ENCODE measurements at regions not wholly inside any gene's neighbourhood (a gene's known extent, or its start where the extent isn't known, plus 50 kb on each side); places are given as distances from the start of the nearest gene placed in this dataset.

GRCh38 chr20:53849471-53850059, 220.8 kb downstream of the BCAS1 start:
- no peaks in the 10 kb centered on the region for H3K27me3 ChIP-seq (ENCODE audit: control insufficient read depth, insufficient read depth, low read length)
- H3K9ac ChIP-seq (ENCODE audit: low read length) = no peak overlapping the region
- H3K36me3 ChIP-seq (ENCODE audit: control insufficient read depth, insufficient read depth, low read length) = no peaks in the 10 kb centered on the region
- no peak overlapping the region for H3K4me3 ChIP-seq (ENCODE audit: low read length)
- H3K9me3 ChIP-seq (ENCODE audit: control insufficient read depth, low read length) = no peaks in the 10 kb centered on the region
- no peaks in the 10 kb centered on the region for H3K4me1 ChIP-seq (ENCODE audit: control insufficient read depth, insufficient read depth, low read length)

DNA sequence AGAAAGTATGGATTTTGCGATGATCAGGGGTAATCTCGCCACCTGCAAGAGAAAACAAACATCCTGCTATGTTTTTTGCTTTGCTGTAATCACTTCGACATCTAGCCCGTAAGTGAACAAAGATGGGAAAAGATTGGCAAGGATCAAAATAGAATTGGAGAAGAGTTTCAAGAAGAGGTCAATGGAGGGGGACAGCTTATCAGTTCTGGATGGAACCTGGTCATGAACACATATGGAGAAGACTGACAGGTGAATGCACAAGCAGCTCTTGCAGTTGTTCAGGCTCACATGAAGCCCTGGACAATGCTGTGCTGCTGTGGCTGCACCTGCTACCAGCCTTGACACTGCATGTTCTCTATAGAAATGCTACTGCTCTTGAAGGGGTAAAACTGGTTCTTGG, 222.1 kb downstream of the BCAS1 start:
- Histone ChIP-seq H3K4me1 (ENCODE audit: control insufficient read depth, insufficient read depth, low read length) (no peaks in the 10 kb centered on the region), H3K4me3 (ENCODE audit: low read length) (no peak overlapping the region), H3K36me3 (ENCODE audit: control insufficient read depth, insufficient read depth, low read length) (no peaks in the 10 kb centered on the region), H3K27me3 (ENCODE audit: control insufficient read depth, insufficient read depth, low read length) (no peaks in the 10 kb centered on the region), H3K9me3 (ENCODE audit: control insufficient read depth, low read length) (no peaks in the 10 kb centered on the region), H3K9ac (ENCODE audit: low read length) (no peak overlapping the region)

DNA sequence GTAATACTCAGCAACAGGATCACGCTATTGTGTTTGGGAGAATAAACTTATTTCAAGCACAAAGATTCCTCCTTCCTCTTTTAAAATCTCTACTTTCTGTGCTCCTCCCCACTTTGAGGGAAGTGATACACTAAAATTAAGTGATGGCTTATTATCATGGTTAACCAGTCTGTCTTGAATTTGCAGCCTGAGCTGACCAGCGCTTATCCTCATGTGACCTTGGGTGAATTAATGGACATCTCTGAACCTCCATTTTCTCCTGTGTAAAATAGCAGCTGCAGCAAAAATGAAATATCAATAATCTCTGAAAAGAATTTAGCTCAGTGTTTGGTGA, 222.6 kb downstream of the BCAS1 start:
- Histone ChIP-seq H3K9ac (ENCODE audit: low read length) (no peak overlapping the region), H3K9me3 (ENCODE audit: control insufficient read depth, low read length) (no peaks in the 10 kb centered on the region), H3K4me3 (ENCODE audit: low read length) (no peak overlapping the region), H3K36me3 (ENCODE audit: control insufficient read depth, insufficient read depth, low read length) (no peaks in the 10 kb centered on the region), H3K4me1 (ENCODE audit: control insufficient read depth, insufficient read depth, low read length) (peaks cover under 1% of the 10 kb centered on the region), H3K27me3 (ENCODE audit: control insufficient read depth, insufficient read depth, low read length) (no peaks in the 10 kb centered on the region)

DNA sequence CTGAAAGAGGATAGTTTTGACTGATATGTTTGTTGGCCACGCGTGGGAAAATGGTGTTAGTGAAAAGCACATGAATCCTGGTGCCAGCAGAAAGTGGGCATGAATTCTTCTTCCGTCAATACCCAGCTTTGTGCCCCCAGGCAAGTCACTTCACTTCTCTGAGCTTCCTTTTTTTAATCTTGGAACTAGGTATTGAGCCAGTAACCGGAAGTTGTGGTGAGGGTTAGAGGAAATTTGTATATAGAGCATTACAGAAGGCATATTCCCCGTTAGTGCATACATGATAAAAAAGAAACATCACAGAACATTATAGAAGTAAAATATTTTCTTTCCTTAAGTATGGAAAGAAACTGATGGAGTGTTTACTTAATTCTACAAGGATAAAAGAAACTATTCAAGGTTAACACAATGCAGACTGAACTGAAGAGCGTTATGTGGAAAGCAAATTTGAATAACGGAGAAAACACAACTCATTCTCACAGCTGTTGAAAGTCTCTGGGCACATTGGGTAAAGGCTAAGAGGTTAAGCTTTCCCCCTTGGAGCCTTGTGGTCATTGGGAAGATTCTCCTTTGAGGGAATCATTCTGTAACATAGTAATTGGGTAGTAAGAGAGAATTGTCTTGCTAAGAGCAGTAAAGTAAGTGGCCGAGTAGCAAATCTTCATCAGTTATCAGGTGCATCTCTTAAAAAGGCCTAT, 223.1 kb downstream of the BCAS1 start:
- Histone ChIP-seq H3K9ac (ENCODE audit: low read length) (no peak overlapping the region), H3K4me3 (ENCODE audit: low read length) (no peak overlapping the region), H3K27me3 (ENCODE audit: control insufficient read depth, insufficient read depth, low read length) (no peaks in the 10 kb centered on the region), H3K36me3 (ENCODE audit: control insufficient read depth, insufficient read depth, low read length) (no peaks in the 10 kb centered on the region), H3K9me3 (ENCODE audit: control insufficient read depth, low read length) (no peaks in the 10 kb centered on the region), H3K4me1 (ENCODE audit: control insufficient read depth, insufficient read depth, low read length) (peaks cover 6% of the 10 kb centered on the region)

- Histone ChIP-seq H3K36me3 (ENCODE audit: control insufficient read depth, insufficient read depth, low read length) (no peaks in the 10 kb centered on the region), H3K9me3 (ENCODE audit: control insufficient read depth, low read length) (no peaks in the 10 kb centered on the region), H3K9ac (ENCODE audit: low read length) (no peak overlapping the region), H3K4me3 (ENCODE audit: low read length) (no peak overlapping the region), H3K27me3 (ENCODE audit: control insufficient read depth, insufficient read depth, low read length) (no peaks in the 10 kb centered on the region), H3K4me1 (ENCODE audit: control insufficient read depth, insufficient read depth, low read length) (peaks cover 8% of the 10 kb centered on the region)
These were observed 223.8 kb downstream of the BCAS1 start for GRCh38 chr20:53846640-53847039.

GRCh38 chr20:53845980-53846379, 224.4 kb downstream of the BCAS1 start:
- H3K9ac ChIP-seq (ENCODE audit: low read length) = no peak overlapping the region
- no peaks in the 10 kb centered on the region for H3K9me3 ChIP-seq (ENCODE audit: control insufficient read depth, low read length)
- no peaks in the 10 kb centered on the region for H3K27me3 ChIP-seq (ENCODE audit: control insufficient read depth, insufficient read depth, low read length)
- peaks cover 8% of the 10 kb centered on the region for H3K4me1 ChIP-seq (ENCODE audit: control insufficient read depth, insufficient read depth, low read length)
- no peak overlapping the region for H3K4me3 ChIP-seq (ENCODE audit: low read length)
- no peaks in the 10 kb centered on the region for H3K36me3 ChIP-seq (ENCODE audit: control insufficient read depth, insufficient read depth, low read length)

DNA sequence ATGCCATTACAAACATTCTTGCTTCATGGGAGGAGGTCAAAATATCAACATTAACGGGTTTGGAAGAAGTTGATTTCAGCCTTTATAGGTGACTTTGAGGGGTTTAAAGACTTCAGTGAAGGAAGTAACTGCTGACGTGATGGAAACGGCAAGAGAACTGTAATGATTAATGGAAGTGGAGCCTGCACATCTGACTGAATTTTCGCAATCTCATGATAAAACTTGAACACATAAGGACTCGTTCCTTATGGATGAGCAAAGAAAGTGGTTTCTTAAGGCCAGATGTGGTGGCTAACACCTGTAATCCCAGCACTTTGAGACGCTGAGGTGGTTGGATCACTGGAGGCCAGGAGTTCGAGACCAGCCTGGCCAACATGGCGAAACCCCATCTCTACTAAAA, 226.1 kb downstream of the BCAS1 start:
- Histone ChIP-seq H3K4me1 (ENCODE audit: control insufficient read depth, insufficient read depth, low read length) (peaks cover 15% of the 10 kb centered on the region), H3K27me3 (ENCODE audit: control insufficient read depth, insufficient read depth, low read length) (no peaks in the 10 kb centered on the region), H3K9me3 (ENCODE audit: control insufficient read depth, low read length) (no peaks in the 10 kb centered on the region), H3K4me3 (ENCODE audit: low read length) (no peak overlapping the region), H3K36me3 (ENCODE audit: control insufficient read depth, insufficient read depth, low read length) (no peaks in the 10 kb centered on the region), H3K9ac (ENCODE audit: low read length) (no peak overlapping the region)

GRCh38 chr20:53843645-53844044, 226.7 kb downstream of the BCAS1 start:
- Histone ChIP-seq H3K9me3 (ENCODE audit: control insufficient read depth, low read length) (no peaks in the 10 kb centered on the region), H3K9ac (ENCODE audit: low read length) (no peak overlapping the region), H3K36me3 (ENCODE audit: control insufficient read depth, insufficient read depth, low read length) (no peaks in the 10 kb centered on the region), H3K4me1 (ENCODE audit: control insufficient read depth, insufficient read depth, low read length) (peaks cover 17% of the 10 kb centered on the region), H3K4me3 (ENCODE audit: low read length) (no peak overlapping the region), H3K27me3 (ENCODE audit: control insufficient read depth, insufficient read depth, low read length) (no peaks in the 10 kb centered on the region)

DNA sequence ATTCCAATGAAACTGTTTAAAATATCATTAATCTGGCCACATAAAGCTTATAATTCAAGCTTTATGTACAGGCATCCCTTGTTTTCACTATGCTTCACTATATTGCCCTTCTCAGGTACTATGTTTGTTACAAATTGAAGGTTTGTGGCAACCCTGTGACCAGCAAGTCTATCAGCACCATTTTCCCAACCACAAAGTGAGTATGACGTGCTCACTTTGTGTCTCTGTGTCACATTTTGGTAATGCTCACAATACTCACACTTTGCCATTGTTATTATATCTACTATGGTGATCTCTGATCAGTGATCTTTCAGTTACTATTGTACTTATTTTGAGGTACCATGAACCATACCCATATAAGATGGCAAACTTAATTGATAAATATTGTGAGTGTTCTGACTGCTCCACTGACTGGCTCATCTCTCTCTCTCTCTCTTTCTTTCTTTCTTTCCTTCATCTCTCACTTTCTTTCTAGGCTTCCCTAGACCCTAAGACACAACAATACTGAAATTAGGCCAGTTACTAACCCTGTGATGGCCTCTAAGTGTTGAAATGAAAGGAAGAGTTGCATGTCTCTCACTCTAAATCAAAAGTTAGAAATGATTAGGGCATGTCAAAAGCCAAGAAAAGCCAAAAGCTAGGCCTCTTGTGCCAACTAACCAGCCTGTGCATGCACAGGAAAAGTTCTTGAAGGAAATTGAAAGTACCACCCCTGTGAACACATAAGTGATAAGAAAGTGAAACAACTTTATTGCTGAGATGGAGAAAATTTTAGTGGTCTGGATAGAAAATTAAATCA, 227.9 kb downstream of the BCAS1 start:
- peaks cover 20% of the 10 kb centered on the region for H3K4me1 ChIP-seq (ENCODE audit: control insufficient read depth, insufficient read depth, low read length)
- no peak overlapping the region for H3K9ac ChIP-seq (ENCODE audit: low read length)
- no peaks in the 10 kb centered on the region for H3K36me3 ChIP-seq (ENCODE audit: control insufficient read depth, insufficient read depth, low read length)
- no peaks in the 10 kb centered on the region for H3K27me3 ChIP-seq (ENCODE audit: control insufficient read depth, insufficient read depth, low read length)
- no peaks in the 10 kb centered on the region for H3K9me3 ChIP-seq (ENCODE audit: control insufficient read depth, low read length)
- H3K4me3 ChIP-seq (ENCODE audit: low read length) = no peak overlapping the region

GRCh38 chr20:53841741-53842140, 228.7 kb downstream of the BCAS1 start:
- H3K4me1 ChIP-seq (ENCODE audit: control insufficient read depth, insufficient read depth, low read length) = peaks cover 20% of the 10 kb centered on the region

DNA sequence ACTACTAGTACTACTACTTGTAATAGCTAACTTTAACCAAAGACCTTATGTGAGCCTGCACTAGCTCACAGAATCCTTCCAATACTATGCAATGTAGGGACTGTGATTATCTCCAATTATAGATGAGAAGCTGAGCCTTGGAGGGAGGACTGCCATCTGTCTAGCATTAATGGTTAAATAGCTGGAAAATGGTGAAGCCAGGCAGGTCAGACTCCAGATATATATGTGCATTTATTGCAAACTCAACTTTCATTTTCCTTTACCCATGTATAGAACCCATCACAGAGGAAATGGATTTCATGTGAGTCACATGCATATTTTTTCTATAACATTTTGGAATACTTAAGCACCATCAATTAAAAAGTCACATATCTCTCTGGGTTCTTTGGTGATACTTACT, 229.9 kb downstream of the BCAS1 start:
- no peaks in the 10 kb centered on the region for H3K9me3 ChIP-seq (ENCODE audit: control insufficient read depth, low read length)
- no peak overlapping the region for H3K9ac ChIP-seq (ENCODE audit: low read length)
- H3K27me3 ChIP-seq (ENCODE audit: control insufficient read depth, insufficient read depth, low read length) = no peaks in the 10 kb centered on the region
- H3K36me3 ChIP-seq (ENCODE audit: control insufficient read depth, insufficient read depth, low read length) = no peaks in the 10 kb centered on the region
- peaks cover 20% of the 10 kb centered on the region for H3K4me1 ChIP-seq (ENCODE audit: control insufficient read depth, insufficient read depth, low read length)
- H3K4me3 ChIP-seq (ENCODE audit: low read length) = no peak overlapping the region

More at GRCh38 chr20:53841741-53842140, 228.7 kb downstream of the BCAS1 start:
- no peaks in the 10 kb centered on the region for H3K36me3 ChIP-seq (ENCODE audit: control insufficient read depth, insufficient read depth, low read length)
- H3K9me3 ChIP-seq (ENCODE audit: control insufficient read depth, low read length) = no peaks in the 10 kb centered on the region
- H3K9ac ChIP-seq (ENCODE audit: low read length) = no peak overlapping the region
- H3K4me3 ChIP-seq (ENCODE audit: low read length) = no peak overlapping the region
- H3K27me3 ChIP-seq (ENCODE audit: control insufficient read depth, insufficient read depth, low read length) = no peaks in the 10 kb centered on the region

DNA sequence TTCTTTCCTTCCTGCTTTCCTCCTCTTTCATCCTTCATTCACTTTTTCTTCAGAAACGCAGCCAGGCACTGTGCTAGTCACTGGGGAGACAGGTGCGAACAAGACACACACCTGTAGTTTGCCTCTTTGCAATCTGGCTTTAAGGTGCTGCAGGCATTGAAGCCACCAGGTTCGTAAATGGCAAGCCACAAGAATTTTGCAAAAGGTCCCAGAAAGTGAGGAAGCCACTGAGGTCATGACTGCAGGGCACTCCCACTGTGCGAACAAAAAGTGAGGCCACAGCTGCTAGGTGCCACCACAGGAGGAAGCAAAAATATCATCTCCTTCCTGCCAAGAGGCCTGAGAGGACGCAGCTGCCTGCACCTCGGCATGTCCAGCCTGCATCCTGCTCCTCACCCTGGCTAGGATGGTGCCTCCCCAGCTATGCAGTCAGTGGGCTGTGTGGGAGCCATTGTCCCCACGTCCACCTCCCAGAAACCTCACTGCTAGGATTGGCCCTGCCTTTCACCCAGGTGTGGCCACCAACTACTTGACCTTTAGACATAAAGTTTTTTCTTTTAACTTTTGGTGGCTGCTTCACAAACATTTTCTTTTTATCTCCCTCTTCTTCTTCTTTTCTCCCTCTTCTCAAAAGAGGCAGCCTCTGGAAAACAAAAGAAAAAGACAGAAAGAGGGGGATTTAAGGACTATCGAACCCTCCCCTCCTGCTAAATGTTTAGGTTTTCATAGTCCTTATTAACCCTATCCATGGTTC, 230.8 kb downstream of the BCAS1 start:
- Histone ChIP-seq H3K9ac (ENCODE audit: low read length) (no peak overlapping the region), H3K9me3 (ENCODE audit: control insufficient read depth, low read length) (no peaks in the 10 kb centered on the region), H3K4me1 (ENCODE audit: control insufficient read depth, insufficient read depth, low read length) (peaks cover 20% of the 10 kb centered on the region), H3K27me3 (ENCODE audit: control insufficient read depth, insufficient read depth, low read length) (no peaks in the 10 kb centered on the region), H3K4me3 (ENCODE audit: low read length) (no peak overlapping the region), H3K36me3 (ENCODE audit: control insufficient read depth, insufficient read depth, low read length) (no peaks in the 10 kb centered on the region)
